TTC549 (cell line): ENCODE measurements at regions not wholly inside any gene's neighbourhood (a gene's known extent, or its start where the extent isn't known, plus 50 kb on each side); places are given as distances from the start of the nearest gene placed in this dataset.

ENCODE experiments used
- FAIRE-seq: peaks from 2 replicates; lab custom pipeline; 2012; peaks lifted over from hg19 to GRCh38; lab: Jason Lieb, UNC

GRCh38 chr4:123455360-123455759, 58.8 kb downstream of the SPRY1 start:
- FAIRE-seq, result no peak

GRCh38 chr4:123462007-123462406, 65.4 kb downstream of the SPRY1 start:
- FAIRE-seq, result no peak

GRCh38 chr4:123463869-123464268, 67.3 kb downstream of the SPRY1 start:
- FAIRE-seq, result no peak

GRCh38 chr4:123465416-123465815, 68.8 kb downstream of the SPRY1 start:
- no peak for FAIRE-seq

- FAIRE-seq, result no peak
Observed at GRCh38 chr4:123466080-123466785, 69.6 kb downstream of the SPRY1 start.

GRCh38 chr4:123468479-123469031, 72.0 kb downstream of the SPRY1 start:
- no peak for FAIRE-seq

GRCh38 chr4:123469245-123469644, 72.7 kb downstream of the SPRY1 start:
- peak; percentile 91 for FAIRE-seq

GRCh38 chr4:123469696-123470095, 73.1 kb downstream of the SPRY1 start:
- FAIRE-seq, result no peak

- peak; percentile 5 for FAIRE-seq
Observed at GRCh38 chr4:123470640-123471039, 74.0 kb downstream of the SPRY1 start.

- FAIRE-seq, result no peak
Observed at GRCh38 chr4:123471655-123472369, 75.2 kb downstream of the SPRY1 start.

GRCh38 chr4:123474817-123475216, 78.2 kb downstream of the SPRY1 start:
- no peak for FAIRE-seq

GRCh38 chr4:123476089-123476488, 79.5 kb downstream of the SPRY1 start:
- no peak for FAIRE-seq

- no peak for FAIRE-seq
Observed at GRCh38 chr4:123477711-123478209, 81.2 kb downstream of the SPRY1 start.

GRCh38 chr4:123478859-123479345, 82.3 kb downstream of the SPRY1 start:
- FAIRE-seq, result no peak

GRCh38 chr4:123479944-123480343, 83.3 kb downstream of the SPRY1 start:
- FAIRE-seq, result no peak

GRCh38 chr4:123480706-123481418, 84.3 kb downstream of the SPRY1 start:
- FAIRE-seq, result no peak

- no peak for FAIRE-seq
Observed at GRCh38 chr4:123481717-123482116, 85.1 kb downstream of the SPRY1 start.

- no peak for FAIRE-seq
Observed at GRCh38 chr4:123484291-123484926, 87.8 kb downstream of the SPRY1 start.

GRCh38 chr4:123485601-123486000, 89.0 kb downstream of the SPRY1 start:
- FAIRE-seq, result no peak

- no peak for FAIRE-seq
Observed at GRCh38 chr4:123488916-123489315, 92.3 kb downstream of the SPRY1 start.

- FAIRE-seq, result no peak
Observed at GRCh38 chr4:123495530-123495929, 98.9 kb downstream of the SPRY1 start.

- no peak for FAIRE-seq
Observed at GRCh38 chr4:123496421-123496820, 99.8 kb downstream of the SPRY1 start.
